Breast epithelium (tissue), 3 donors: ENCODE measurements at regions not wholly inside any gene's neighbourhood (a gene's known extent, or its start where the extent isn't known, plus 50 kb on each side); places are given as distances from the start of the nearest gene placed in this dataset.

Source experiments
- POLR2A ChIP-seq: fragments of 450-650 bp; IDR thresholded peaks from one replicate; pipeline ENCODE4 v1.6.1; 2016; ENCODE audit warnings: antibody characterized with exemption, mild to moderate bottlenecking, moderate library complexity
- TF ChIP-seq, protein P1 (sequence below), 3 donors: fragments of 450-650 bp; IDR thresholded peaks; one replicate each; pipeline ENCODE4 v1.5.1; 2016 to 2017; ENCODE audit warnings: antibody characterized with exemption in 3 of 3, mild to moderate bottlenecking in 3 of 3, moderate library complexity in 3 of 3

DNA sequence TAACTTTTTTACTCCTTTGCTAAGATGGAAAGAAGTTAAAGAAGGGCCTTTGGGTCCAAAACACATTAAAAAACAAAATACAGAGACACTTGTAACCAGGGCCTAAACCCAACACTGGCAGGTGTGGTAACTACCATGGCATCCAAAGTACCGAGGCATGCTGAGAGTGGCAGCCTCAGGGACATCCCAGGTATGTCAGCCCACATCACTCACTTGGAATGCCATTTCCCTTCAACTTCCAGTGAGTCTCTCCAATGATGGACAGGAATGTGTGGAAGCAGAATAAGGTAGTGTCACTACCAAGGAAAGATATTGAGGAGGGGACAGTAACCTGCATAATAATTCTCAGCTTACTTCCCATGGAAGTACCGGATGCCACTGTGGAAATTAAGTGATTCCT, 79.5 kb upstream of the SCOC start:
- TF ChIP-seq, protein P1, sequence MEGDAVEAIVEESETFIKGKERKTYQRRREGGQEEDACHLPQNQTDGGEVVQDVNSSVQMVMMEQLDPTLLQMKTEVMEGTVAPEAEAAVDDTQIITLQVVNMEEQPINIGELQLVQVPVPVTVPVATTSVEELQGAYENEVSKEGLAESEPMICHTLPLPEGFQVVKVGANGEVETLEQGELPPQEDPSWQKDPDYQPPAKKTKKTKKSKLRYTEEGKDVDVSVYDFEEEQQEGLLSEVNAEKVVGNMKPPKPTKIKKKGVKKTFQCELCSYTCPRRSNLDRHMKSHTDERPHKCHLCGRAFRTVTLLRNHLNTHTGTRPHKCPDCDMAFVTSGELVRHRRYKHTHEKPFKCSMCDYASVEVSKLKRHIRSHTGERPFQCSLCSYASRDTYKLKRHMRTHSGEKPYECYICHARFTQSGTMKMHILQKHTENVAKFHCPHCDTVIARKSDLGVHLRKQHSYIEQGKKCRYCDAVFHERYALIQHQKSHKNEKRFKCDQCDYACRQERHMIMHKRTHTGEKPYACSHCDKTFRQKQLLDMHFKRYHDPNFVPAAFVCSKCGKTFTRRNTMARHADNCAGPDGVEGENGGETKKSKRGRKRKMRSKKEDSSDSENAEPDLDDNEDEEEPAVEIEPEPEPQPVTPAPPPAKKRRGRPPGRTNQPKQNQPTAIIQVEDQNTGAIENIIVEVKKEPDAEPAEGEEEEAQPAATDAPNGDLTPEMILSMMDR (IDR thresholded peaks at IDR 0.05) = no peak
- TF ChIP-seq POLR2A = no peak
